ENCODE measurements at regions not wholly inside any gene's neighbourhood (a gene's known extent, or its start where the extent isn't known, plus 50 kb on each side); places are given as distances from the start of the nearest gene placed in this dataset.

GRCh38 chr2:144333143-144333555 is 186.8 kb downstream of the ZEB2 start:
- no peak overlapping the region for H3K27ac ChIP-seq
- H2AFZ ChIP-seq (replicated peaks) = peak overlapping the region; percentile 96
- H3K9me3 ChIP-seq (ENCODE audit: low read depth) = no peaks in the 10 kb centered on the region
- H3K4me3 Mint-ChIP-seq = peak overlapping the region; percentile 87
- DNase-seq (ENCODE audit: low spot score) = no peak
- H4K20me1 ChIP-seq (ENCODE audit: low read depth) = no peaks in the 10 kb centered on the region
- H3K27me3 ChIP-seq = no peaks in the 10 kb centered on the region
- peaks cover 6% of the 10 kb centered on the region for H3K9me3 Mint-ChIP-seq
- H3K27me3 Mint-ChIP-seq (ENCODE audit: insufficient read depth, low read depth) = peaks cover 7% of the 10 kb centered on the region
- peaks cover 29% of the 10 kb centered on the region for H3K4me1 Mint-ChIP-seq
- peaks cover 20% of the 10 kb centered on the region for H3F3A ChIP-seq (ENCODE audit: low read depth)
- peaks cover 12% of the 10 kb centered on the region for H3K36me3 Mint-ChIP-seq
- H3K4me2 ChIP-seq = peak overlapping the region; percentile 68
- TF ChIP-seq CTCF (IDR thresholded peaks at IDR 0.05) (no peak), EZH2phosphoT487 (IDR thresholded peaks at IDR 0.05) (no peak), EZH2 (IDR thresholded peaks at IDR 0.05) (no peak)
- H3K4me1 ChIP-seq = peaks cover 31% of the 10 kb centered on the region
- H3K4me3 ChIP-seq = peak overlapping the region; percentile 27
- H3K79me2 ChIP-seq (ENCODE audit: low read depth) = peaks cover 34% of the 10 kb centered on the region
- no peaks in the 10 kb centered on the region for H3K36me3 ChIP-seq
- peak overlapping the region; percentile 55 for H3K27ac Mint-ChIP-seq
- H3K9ac ChIP-seq = no peak overlapping the region

- peaks cover 7% of the 10 kb centered on the region for H3K27me3 Mint-ChIP-seq (ENCODE audit: insufficient read depth, low read depth)
- H3K36me3 Mint-ChIP-seq = peaks cover 14% of the 10 kb centered on the region
- Histone ChIP-seq H3K36me3 (no peaks in the 10 kb centered on the region), H3F3A (ENCODE audit: low read depth) (peaks cover 20% of the 10 kb centered on the region), H3K9ac (no peak overlapping the region), H3K9me3 (ENCODE audit: low read depth) (no peaks in the 10 kb centered on the region), H3K79me2 (ENCODE audit: low read depth) (peaks cover 40% of the 10 kb centered on the region), H4K20me1 (ENCODE audit: low read depth) (no peaks in the 10 kb centered on the region), H3K27me3 (no peaks in the 10 kb centered on the region), H3K27ac (peak overlapping the region; percentile 96), H3K4me3 (peak overlapping the region; percentile 76), H3K4me1 (peaks cover 31% of the 10 kb centered on the region), H2AFZ (replicated peaks) (peak overlapping the region; percentile 96), H3K4me2 (peak overlapping the region; percentile 92)
- H3K9me3 Mint-ChIP-seq = peaks cover 6% of the 10 kb centered on the region
- peak overlapping the region; percentile 55 for H3K27ac Mint-ChIP-seq
- H3K4me3 Mint-ChIP-seq = peak overlapping the region; percentile 87
- peak; percentile 96 for DNase-seq (ENCODE audit: low spot score)
- H3K4me1 Mint-ChIP-seq = peaks cover 29% of the 10 kb centered on the region
- TF ChIP-seq EZH2 (IDR thresholded peaks at IDR 0.05) (no peak), EZH2phosphoT487 (IDR thresholded peaks at IDR 0.05) (no peak), CTCF (IDR thresholded peaks at IDR 0.05) (no peak)
Measured at GRCh38 chr2:144332356-144333142, 187.4 kb downstream of the ZEB2 start.

- peak overlapping the region; percentile 96 for H2AFZ ChIP-seq (replicated peaks)
- H3F3A ChIP-seq (ENCODE audit: low read depth) = peaks cover 20% of the 10 kb centered on the region
- Mint-ChIP-seq H3K36me3 (peaks cover 19% of the 10 kb centered on the region), H3K27ac (peak overlapping the region; percentile 94), H3K27me3 (ENCODE audit: insufficient read depth, low read depth) (peaks cover 7% of the 10 kb centered on the region), H3K4me3 (peak overlapping the region; percentile 95), H3K4me1 (peaks cover 29% of the 10 kb centered on the region), H3K9me3 (peaks cover 6% of the 10 kb centered on the region)
- DNase-seq (ENCODE audit: low spot score) = peak; percentile 62
- H3K4me3 ChIP-seq = peak overlapping the region; percentile 76
- peak overlapping the region; percentile 30 for H3K9ac ChIP-seq
- H3K79me2 ChIP-seq (ENCODE audit: low read depth) = peaks cover 47% of the 10 kb centered on the region
- no peaks in the 10 kb centered on the region for H3K36me3 ChIP-seq
- TF ChIP-seq EZH2 (IDR thresholded peaks at IDR 0.05) = no peak
- peak; percentile 18 for TF ChIP-seq CTCF (IDR thresholded peaks at IDR 0.05)
- H3K27ac ChIP-seq = peak overlapping the region; percentile 96
- H3K4me2 ChIP-seq = peak overlapping the region; percentile 92
- peaks cover 31% of the 10 kb centered on the region for H3K4me1 ChIP-seq
- H3K27me3 ChIP-seq = no peaks in the 10 kb centered on the region
- H3K9me3 ChIP-seq (ENCODE audit: low read depth) = no peaks in the 10 kb centered on the region
- no peaks in the 10 kb centered on the region for H4K20me1 ChIP-seq (ENCODE audit: low read depth)
Measured at GRCh38 chr2:144331674-144332355, 188.1 kb downstream of the ZEB2 start.

All from neural progenitor cell (in vitro differentiated cells).